ENCODE measurements at regions not wholly inside any gene's neighbourhood (a gene's known extent, or its start where the extent isn't known, plus 50 kb on each side); places are given as distances from the start of the nearest gene placed in this dataset.

DNA sequence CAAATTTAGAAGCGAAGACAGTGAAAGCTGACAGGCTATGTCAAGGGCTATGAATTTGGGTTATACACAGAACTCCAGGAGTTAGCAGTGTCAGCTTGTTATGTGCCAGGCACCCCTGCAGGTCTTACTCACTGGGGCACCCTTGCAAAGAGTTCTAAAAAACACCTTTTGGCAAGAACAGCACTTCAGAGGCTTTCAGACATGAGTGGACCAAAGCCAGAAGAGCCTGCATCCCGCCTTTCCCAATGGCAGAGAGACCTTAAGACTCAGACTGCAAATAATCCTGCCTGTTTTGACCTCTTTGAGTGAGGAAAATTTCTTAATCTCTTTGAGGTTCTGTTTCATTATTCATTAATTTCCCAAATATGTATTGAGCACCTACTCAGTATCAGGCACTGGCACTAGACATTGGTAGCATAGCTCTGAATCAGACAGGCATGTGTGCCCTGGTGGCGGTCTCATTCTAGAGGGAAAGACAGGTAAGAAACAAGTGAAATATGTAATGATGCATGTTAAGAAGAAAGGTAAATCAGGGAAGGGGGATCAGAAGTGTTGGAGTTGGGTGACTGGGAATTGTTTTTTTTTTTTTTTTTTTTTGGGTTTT, 280.0 kb downstream of the KBTBD8 start:
- ATAC-seq (no peak), DNase-seq (ENCODE audit: low spot score) (no peak)
- Mint-ChIP-seq H3K4me3 (no peak overlapping the region), H3K27me3 (ENCODE audit: low read depth) (no peaks in the 10 kb centered on the region), H3K27ac (no peak overlapping the region), H3K9me3 (peaks cover 14% of the 10 kb centered on the region), H3K4me1 (no peaks in the 10 kb centered on the region), H3K36me3 (peaks cover 4% of the 10 kb centered on the region; the same call in 1 of the 2 replicates)
- ChIA-PET CTCF (interaction anchor here (0.6 kb wide), 1 partner anchor 15 kb away, joined by 5 read pairs; no protein-coding TSS in a partner anchor), POLR2A (interaction anchor here (0.7 kb wide), 1 partner anchor 50 kb away, joined by 5 read pairs; no protein-coding TSS in a partner anchor)
- TF ChIP-seq NFATC4 (CRISPR knock-in tag; IDR thresholded peaks at IDR 0.05) (no peak), GTF2I (CRISPR knock-in tag; conservative IDR thresholded peaks at IDR 0.05) (no peak), ZNF138 (CRISPR knock-in tag; conservative IDR thresholded peaks at IDR 0.05) (no peak), ZNF396 (CRISPR knock-in tag; IDR thresholded peaks at IDR 0.05; ENCODE audit: borderline replicate concordance) (no peak), NFYB (CRISPR knock-in tag; conservative IDR thresholded peaks at IDR 0.05; ENCODE audit: low read depth) (no peak), FOXK1 (CRISPR knock-in tag; IDR thresholded peaks at IDR 0.05) (no peak)
- TF ChIP-seq, protein P1, sequence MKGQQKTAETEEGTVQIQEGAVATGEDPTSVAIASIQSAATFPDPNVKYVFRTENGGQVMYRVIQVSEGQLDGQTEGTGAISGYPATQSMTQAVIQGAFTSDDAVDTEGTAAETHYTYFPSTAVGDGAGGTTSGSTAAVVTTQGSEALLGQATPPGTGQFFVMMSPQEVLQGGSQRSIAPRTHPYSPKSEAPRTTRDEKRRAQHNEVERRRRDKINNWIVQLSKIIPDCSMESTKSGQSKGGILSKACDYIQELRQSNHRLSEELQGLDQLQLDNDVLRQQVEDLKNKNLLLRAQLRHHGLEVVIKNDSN (CRISPR knock-in tag; IDR thresholded peaks at IDR 0.05) = no peak

- Mint-ChIP-seq H3K27ac (no peak overlapping the region), H3K27me3 (ENCODE audit: low read depth) (no peaks in the 10 kb centered on the region), H3K36me3 (no peaks in the 10 kb centered on the region), H3K4me3 (no peak overlapping the region), H3K4me1 (no peaks in the 10 kb centered on the region), H3K9me3 (peaks cover 5% of the 10 kb centered on the region)
- TF ChIP-seq FOXP4 (CRISPR knock-in tag; IDR thresholded peaks at IDR 0.05) (no peak), ZNF671 (CRISPR knock-in tag; IDR thresholded peaks at IDR 0.05) (no peak), PRDM15 (CRISPR knock-in tag; IDR thresholded peaks at IDR 0.05) (no peak), ZNF138 (CRISPR knock-in tag; conservative IDR thresholded peaks at IDR 0.05) (no peak), MYBL2 (CRISPR knock-in tag; IDR thresholded peaks at IDR 0.05) (no peak), NFYB (CRISPR knock-in tag; conservative IDR thresholded peaks at IDR 0.05; ENCODE audit: low read depth) (no peak), JAZF1 (CRISPR knock-in tag; IDR thresholded peaks at IDR 0.05) (no peak), CBFB (CRISPR knock-in tag; IDR thresholded peaks at IDR 0.05; ENCODE audit: low read depth) (no peak), ZNF317 (CRISPR knock-in tag; IDR thresholded peaks at IDR 0.05; ENCODE audit: borderline replicate concordance, low read depth) (no peak), GTF2I (CRISPR knock-in tag; conservative IDR thresholded peaks at IDR 0.05) (no peak), AFF4 (CRISPR knock-in tag; IDR thresholded peaks at IDR 0.05; ENCODE audit: borderline replicate concordance) (no peak), SOX15 (CRISPR knock-in tag; IDR thresholded peaks at IDR 0.05) (no peak), NFATC4 (CRISPR knock-in tag; IDR thresholded peaks at IDR 0.05) (no peak)
- TF ChIP-seq, protein P2, sequence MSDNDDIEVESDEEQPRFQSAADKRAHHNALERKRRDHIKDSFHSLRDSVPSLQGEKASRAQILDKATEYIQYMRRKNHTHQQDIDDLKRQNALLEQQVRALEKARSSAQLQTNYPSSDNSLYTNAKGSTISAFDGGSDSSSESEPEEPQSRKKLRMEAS (CRISPR knock-in tag; IDR thresholded peaks at IDR 0.05) = no peak
- POLR2A ChIA-PET = no interaction called here
- no peak for DNase-seq (ENCODE audit: low spot score)
- no peak for ATAC-seq
- CTCF ChIA-PET = interaction anchor here (1.1 kb wide), 1 partner anchor 558 kb away, joined by 3 read pairs; no protein-coding TSS in a partner anchor
Measured at GRCh38 chr3:67286586-67286985, 288.5 kb downstream of the KBTBD8 start.

All from WTC11 (cell line).